Testis (tissue), 2 donors: ENCODE measurements at regions not wholly inside any gene's neighbourhood (a gene's known extent, or its start where the extent isn't known, plus 50 kb on each side); places are given as distances from the start of the nearest gene placed in this dataset.

Experiments
- POLR2A ChIP-seq: fragments of 450-650 bp; IDR thresholded peaks from one replicate; pipeline ENCODE4 v1.6.1; 2017; ENCODE audit warnings: antibody characterized with exemption, mild to moderate bottlenecking, moderate library complexity
- TF ChIP-seq, protein P1 (sequence below), 3 experiments: fragments of 450-650 bp in 2 of 3; fragments of 200-600 bp in 1 of 3; sonication (generic) in 1 of 3; IDR thresholded peaks; one replicate each; pipeline ENCODE4 v1.5.1; 2016 to 2019; ENCODE audit warnings: antibody characterized with exemption in 3 of 3, mild to moderate bottlenecking in 2 of 3, moderate library complexity in 1 of 3

DNA sequence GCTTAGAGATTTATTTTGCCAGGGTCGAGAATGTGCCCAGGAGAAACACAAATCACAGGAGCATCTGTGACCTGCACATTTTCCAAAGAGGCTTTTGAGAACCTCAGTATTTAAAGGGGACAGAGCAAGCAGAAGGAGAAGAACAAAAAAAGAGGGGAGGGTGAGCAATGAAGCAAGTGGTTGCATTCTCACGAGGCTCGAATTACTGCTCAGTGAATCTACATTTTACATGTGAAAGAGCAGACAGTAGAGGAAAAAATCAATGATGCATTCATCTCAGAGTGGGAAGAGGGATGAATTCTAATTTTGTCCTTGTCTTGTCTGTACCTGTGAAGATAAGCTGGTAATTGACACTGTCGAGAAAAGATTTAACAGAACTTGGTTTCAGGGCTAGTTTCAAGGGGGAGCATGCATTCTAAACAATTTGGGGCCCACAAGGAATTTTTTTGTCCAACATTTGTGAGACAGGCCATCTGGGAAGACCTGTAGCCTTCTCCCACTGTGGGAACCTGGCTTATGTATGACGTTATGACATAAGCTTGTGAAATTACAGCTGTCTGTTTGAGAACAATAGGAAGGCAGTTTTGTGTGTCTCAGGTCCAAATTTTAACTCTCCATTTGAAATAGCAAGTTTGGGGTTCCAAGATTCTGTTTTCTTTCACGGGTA is 855.1 kb downstream of the SLITRK5 start:
- TF ChIP-seq, protein P1, sequence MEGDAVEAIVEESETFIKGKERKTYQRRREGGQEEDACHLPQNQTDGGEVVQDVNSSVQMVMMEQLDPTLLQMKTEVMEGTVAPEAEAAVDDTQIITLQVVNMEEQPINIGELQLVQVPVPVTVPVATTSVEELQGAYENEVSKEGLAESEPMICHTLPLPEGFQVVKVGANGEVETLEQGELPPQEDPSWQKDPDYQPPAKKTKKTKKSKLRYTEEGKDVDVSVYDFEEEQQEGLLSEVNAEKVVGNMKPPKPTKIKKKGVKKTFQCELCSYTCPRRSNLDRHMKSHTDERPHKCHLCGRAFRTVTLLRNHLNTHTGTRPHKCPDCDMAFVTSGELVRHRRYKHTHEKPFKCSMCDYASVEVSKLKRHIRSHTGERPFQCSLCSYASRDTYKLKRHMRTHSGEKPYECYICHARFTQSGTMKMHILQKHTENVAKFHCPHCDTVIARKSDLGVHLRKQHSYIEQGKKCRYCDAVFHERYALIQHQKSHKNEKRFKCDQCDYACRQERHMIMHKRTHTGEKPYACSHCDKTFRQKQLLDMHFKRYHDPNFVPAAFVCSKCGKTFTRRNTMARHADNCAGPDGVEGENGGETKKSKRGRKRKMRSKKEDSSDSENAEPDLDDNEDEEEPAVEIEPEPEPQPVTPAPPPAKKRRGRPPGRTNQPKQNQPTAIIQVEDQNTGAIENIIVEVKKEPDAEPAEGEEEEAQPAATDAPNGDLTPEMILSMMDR (IDR thresholded peaks at IDR 0.05) = no peak
- TF ChIP-seq POLR2A = no peak
